HFFc6 (cell line): ENCODE measurements at regions not wholly inside any gene's neighbourhood (a gene's known extent, or its start where the extent isn't known, plus 50 kb on each side); places are given as distances from the start of the nearest gene placed in this dataset.

Experiments
- DNase-seq: peaks from one replicate; pipeline ENCODE4 v3.0.0-alpha.2; 2018
- H3K27ac Mint-ChIP-seq: 2 replicates; pipeline ENCODE4 v1.8.0; 2020; ENCODE audit warnings: mild to moderate bottlenecking, mixed read lengths
- H3K27me3 Mint-ChIP-seq: 2 replicates; pipeline ENCODE4 v1.8.0; 2021; ENCODE audit warnings: mild to moderate bottlenecking, moderate library complexity, mixed read lengths; ENCODE audit not compliant: insufficient read depth
- H3K36me3 Mint-ChIP-seq: 2 replicates; pipeline ENCODE4 v1.8.0; 2021; ENCODE audit warnings: low read depth, mixed read lengths
- H3K4me1 Mint-ChIP-seq: 2 replicates; pipeline ENCODE4 v1.8.0; 2020; ENCODE audit warnings: low read depth, mixed read lengths
- H3K4me3 Mint-ChIP-seq: 2 replicates; pipeline ENCODE4 v1.8.0; 2020; ENCODE audit warnings: mild to moderate bottlenecking, moderate library complexity, mixed read lengths
- H3K9me3 Mint-ChIP-seq: 2 replicates; pipeline ENCODE4 v1.8.0; 2020; ENCODE audit warnings: mild to moderate bottlenecking, mixed read lengths
- TF ChIP-seq, protein P1 (sequence below): fragments of 200-600 bp; sonication (generic); IDR thresholded peaks from 2 replicates; pipeline ENCODE4 v1.5.0; 2021; ENCODE audit warnings: antibody characterized with exemption, mild to moderate bottlenecking

DNA sequence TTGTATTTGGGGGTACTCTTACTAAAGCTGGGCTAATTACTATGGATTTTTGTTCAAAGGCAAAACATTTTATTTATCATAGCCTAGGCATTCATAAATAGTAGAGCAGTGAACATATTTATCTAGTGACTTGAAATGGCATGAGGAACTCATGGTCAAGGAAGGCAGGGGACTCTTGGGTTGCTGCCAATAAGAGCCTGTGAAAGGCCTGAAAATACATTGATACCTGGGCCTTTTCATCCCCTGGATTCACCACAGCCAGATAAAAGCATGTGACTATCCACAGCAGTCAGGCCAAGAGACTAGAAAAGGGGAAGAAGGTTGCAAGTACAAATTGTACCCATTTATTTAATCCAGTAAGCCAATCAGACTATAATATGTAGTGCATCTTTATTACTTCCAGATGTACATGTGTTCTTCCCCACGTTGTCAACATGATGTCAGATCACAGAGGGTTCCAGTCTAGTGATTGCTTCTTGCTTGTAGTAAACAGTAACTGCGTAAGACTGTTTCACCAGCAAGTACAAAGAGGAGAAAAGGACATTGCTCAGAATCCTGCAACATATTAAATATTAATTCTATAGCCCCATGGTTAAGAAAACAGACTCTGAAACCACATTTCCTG is 409.7 kb downstream of the NOVA1 start:
- Mint-ChIP-seq H3K36me3 (no peaks in the 10 kb centered on the region), H3K27ac (no peak overlapping the region), H3K27me3 (no peaks in the 10 kb centered on the region), H3K4me3 (no peak overlapping the region), H3K4me1 (no peaks in the 10 kb centered on the region), H3K9me3 (peaks cover 31% of the 10 kb centered on the region)
- DNase-seq: no peak
- TF ChIP-seq, protein P1, sequence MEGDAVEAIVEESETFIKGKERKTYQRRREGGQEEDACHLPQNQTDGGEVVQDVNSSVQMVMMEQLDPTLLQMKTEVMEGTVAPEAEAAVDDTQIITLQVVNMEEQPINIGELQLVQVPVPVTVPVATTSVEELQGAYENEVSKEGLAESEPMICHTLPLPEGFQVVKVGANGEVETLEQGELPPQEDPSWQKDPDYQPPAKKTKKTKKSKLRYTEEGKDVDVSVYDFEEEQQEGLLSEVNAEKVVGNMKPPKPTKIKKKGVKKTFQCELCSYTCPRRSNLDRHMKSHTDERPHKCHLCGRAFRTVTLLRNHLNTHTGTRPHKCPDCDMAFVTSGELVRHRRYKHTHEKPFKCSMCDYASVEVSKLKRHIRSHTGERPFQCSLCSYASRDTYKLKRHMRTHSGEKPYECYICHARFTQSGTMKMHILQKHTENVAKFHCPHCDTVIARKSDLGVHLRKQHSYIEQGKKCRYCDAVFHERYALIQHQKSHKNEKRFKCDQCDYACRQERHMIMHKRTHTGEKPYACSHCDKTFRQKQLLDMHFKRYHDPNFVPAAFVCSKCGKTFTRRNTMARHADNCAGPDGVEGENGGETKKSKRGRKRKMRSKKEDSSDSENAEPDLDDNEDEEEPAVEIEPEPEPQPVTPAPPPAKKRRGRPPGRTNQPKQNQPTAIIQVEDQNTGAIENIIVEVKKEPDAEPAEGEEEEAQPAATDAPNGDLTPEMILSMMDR: no peak

DNA sequence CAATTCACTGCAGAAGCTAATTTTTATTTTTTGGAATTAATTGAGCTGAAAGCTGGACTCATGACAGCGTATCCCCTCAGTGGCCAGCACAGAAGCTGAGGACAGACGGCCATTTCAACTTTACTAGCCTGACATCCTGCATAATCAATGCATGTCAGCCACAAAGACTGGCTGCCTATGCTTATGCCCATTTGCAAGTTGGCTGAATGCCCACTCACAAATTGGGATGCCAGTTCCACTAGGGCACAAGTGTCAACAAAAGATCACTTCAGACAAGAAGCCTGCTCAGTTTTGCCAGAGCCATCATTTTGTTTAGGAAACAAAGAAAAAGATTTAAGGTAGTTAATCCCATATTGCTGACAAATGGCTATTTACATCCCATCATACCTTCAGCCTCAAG is 417.6 kb downstream of the NOVA1 start:
- no peaks in the 10 kb centered on the region for H3K27me3 Mint-ChIP-seq
- no peak overlapping the region for H3K27ac Mint-ChIP-seq

DNA sequence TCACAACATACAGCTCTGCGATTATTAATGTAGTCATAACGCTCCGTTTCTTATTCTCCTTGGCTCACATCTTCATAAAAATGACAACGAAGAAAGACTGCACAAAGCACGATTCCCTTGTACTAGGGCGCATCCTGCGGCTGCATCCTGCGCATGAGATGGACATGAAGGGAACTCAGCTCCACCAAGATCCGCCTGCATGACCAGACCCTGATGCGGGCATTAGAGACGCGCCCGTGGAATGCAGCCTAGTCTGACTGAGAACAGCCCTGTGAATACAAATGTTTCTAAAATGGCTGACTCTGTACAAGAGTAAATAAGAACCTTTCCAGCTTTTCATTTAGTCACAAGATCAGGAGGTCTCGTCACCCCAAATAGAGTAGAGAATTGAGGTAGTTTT is 422.2 kb downstream of the NOVA1 start:
- Mint-ChIP-seq H3K4me3 (no peak overlapping the region), H3K27ac (no peak overlapping the region), H3K4me1 (no peaks in the 10 kb centered on the region), H3K9me3 (peaks cover 33% of the 10 kb centered on the region), H3K27me3 (no peaks in the 10 kb centered on the region), H3K36me3 (no peaks in the 10 kb centered on the region)
- no peak for DNase-seq
- TF ChIP-seq, protein P1: no peak

More for the DNA sequence above, 417.6 kb downstream of the NOVA1 start:
- DNase-seq: no peak
- Mint-ChIP-seq H3K4me1 (no peaks in the 10 kb centered on the region), H3K36me3 (no peaks in the 10 kb centered on the region), H3K4me3 (no peak overlapping the region), H3K9me3 (peaks cover 31% of the 10 kb centered on the region)
- TF ChIP-seq, protein P1: no peak

DNA sequence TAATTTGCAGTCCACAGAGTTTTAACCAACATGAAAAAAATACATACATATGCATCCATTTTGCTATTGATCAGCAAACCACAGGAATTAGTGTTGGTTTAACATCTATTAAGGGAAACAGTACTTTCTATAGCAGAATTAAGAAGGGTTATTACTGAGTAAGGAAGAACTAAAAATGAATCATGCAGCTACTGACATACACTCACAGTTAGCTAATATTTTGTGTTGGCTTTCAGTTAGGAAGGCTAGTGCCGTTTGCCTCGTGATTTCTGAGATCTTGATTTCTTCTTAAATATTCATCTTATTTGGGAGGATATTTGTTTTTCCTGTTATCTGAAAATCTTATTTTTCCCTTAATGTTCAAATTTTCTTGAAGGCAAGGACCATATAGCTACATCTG is 423.4 kb downstream of the NOVA1 start:
- Mint-ChIP-seq H3K27ac (no peak overlapping the region), H3K4me1 (no peaks in the 10 kb centered on the region), H3K36me3 (no peaks in the 10 kb centered on the region), H3K4me3 (no peak overlapping the region), H3K27me3 (no peaks in the 10 kb centered on the region), H3K9me3 (peaks cover 33% of the 10 kb centered on the region)
- TF ChIP-seq, protein P1: no peak
- no peak for DNase-seq

DNA sequence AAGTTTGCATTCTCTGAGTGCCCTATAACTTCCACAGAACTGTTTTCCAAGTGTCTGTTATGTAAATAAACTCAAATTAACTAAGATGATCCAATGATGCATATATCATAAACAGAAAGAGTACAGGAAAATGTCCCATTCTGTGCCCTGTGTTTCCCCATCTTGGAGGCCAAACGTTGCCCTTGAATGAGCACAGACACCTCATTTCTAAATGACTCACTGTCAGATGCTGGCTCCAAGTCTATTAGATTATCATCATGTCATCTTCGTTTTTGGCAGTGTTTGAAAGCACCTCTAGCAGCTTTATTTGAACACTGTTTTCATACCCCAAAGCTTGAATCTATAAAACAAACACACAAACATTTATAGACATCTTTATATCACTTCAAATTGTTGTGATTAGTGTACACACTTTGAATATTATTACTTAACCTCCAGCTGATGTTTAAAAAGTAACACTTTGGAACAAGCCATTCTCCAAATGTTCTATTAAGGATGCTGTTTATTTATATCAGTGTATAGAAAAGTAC is 424.2 kb downstream of the NOVA1 start:
- peaks cover 32% of the 10 kb centered on the region for H3K9me3 Mint-ChIP-seq
- H3K4me3 Mint-ChIP-seq: no peak overlapping the region
- no peaks in the 10 kb centered on the region for H3K27me3 Mint-ChIP-seq
- no peak for DNase-seq
- TF ChIP-seq, protein P1: no peak
- no peaks in the 10 kb centered on the region for H3K4me1 Mint-ChIP-seq
- no peak overlapping the region for H3K27ac Mint-ChIP-seq
- no peaks in the 10 kb centered on the region for H3K36me3 Mint-ChIP-seq
